Skeletal muscle tissue (tissue), 3 donors: ENCODE measurements at regions not wholly inside any gene's neighbourhood (a gene's known extent, or its start where the extent isn't known, plus 50 kb on each side); places are given as distances from the start of the nearest gene placed in this dataset.

Source experiments
- H3K27ac ChIP-seq: one replicate; pipeline ENCODE4 v1.7.0; 2013; ENCODE audit warnings: mild to moderate bottlenecking, low read depth, low read length, inconsistent platforms
- H3K27me3 ChIP-seq, 3 donors: one replicate each; pipeline ENCODE4 v1.7.0; 2013; ENCODE audit warnings: low read length in 3 of 3; ENCODE audit not compliant: control insufficient read depth in 3 of 3, insufficient read depth in 3 of 3
- H3K36me3 ChIP-seq, 3 donors: one replicate each; pipeline ENCODE4 v1.7.0; 2013; ENCODE audit warnings: low read length in 3 of 3; ENCODE audit not compliant: control insufficient read depth in 3 of 3, insufficient read depth in 3 of 3
- H3K4me1 ChIP-seq, 3 donors: one replicate each; pipeline ENCODE4 v1.7.0; 2013; ENCODE audit warnings: low read length in 3 of 3, mild to moderate bottlenecking in 3 of 3; ENCODE audit not compliant: control insufficient read depth in 3 of 3, insufficient read depth in 3 of 3
- H3K4me3 ChIP-seq, 3 donors: one replicate each; pipeline ENCODE4 v1.7.0; 2013; ENCODE audit warnings: low read length in 3 of 3
- H3K9ac ChIP-seq, 3 donors: one replicate each; pipeline ENCODE4 v1.7.0; 2013; ENCODE audit warnings: low read length in 3 of 3, mild to moderate bottlenecking in 3 of 3, moderate library complexity in 2 of 3, low read depth in 1 of 3
- H3K9me3 ChIP-seq, 3 donors: one replicate each; pipeline ENCODE4 v1.7.0; 2013; ENCODE audit warnings: low read length in 3 of 3; ENCODE audit not compliant: control insufficient read depth in 3 of 3
- donor health status: Osteomylitis.

GRCh38 chr5:152556784-152557183 is 151.7 kb upstream of the NMUR2 start:
- no peaks in the 10 kb centered on the region for H3K9me3 ChIP-seq
- no peak overlapping the region for H3K27ac ChIP-seq
- H3K27me3 ChIP-seq: no peaks in the 10 kb centered on the region
- H3K9ac ChIP-seq: no peak overlapping the region
- H3K4me3 ChIP-seq: no peak overlapping the region
- H3K4me1 ChIP-seq: no peaks in the 10 kb centered on the region
- no peaks in the 10 kb centered on the region for H3K36me3 ChIP-seq

DNA sequence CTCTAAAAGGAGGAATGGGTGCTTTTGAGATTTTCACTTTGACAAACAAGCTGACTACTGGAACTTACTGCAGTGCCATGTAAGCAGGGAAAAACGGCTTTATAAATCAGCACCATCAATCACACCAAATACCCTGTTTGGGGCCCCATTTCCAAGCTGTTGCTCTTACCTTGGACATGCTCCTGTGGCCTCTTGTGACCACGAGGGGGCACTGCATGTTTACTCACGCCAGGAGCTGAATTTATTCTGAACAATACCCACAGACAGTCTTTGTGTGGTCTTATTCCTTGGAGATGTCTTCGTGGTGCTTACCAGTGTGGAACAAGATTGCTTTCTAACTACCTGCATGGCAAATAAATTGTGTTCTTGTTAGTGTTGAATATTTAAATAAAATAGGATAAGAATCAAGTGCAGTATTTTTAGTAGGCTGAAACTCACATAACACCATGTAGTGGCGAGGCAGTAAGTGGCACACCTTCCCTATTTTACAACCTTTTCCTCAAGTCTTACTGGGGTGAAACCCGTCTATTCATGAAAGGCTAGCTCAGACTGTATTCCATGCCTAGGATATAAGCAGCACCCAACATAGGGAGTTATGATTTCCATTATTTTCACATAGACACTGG is 155.5 kb upstream of the NMUR2 start:
- Histone ChIP-seq H3K27ac (no peak overlapping the region), H3K36me3 (no peaks in the 10 kb centered on the region), H3K9ac (no peak overlapping the region), H3K4me1 (no peaks in the 10 kb centered on the region), H3K9me3 (no peaks in the 10 kb centered on the region), H3K27me3 (no peaks in the 10 kb centered on the region), H3K4me3 (no peak overlapping the region)

DNA sequence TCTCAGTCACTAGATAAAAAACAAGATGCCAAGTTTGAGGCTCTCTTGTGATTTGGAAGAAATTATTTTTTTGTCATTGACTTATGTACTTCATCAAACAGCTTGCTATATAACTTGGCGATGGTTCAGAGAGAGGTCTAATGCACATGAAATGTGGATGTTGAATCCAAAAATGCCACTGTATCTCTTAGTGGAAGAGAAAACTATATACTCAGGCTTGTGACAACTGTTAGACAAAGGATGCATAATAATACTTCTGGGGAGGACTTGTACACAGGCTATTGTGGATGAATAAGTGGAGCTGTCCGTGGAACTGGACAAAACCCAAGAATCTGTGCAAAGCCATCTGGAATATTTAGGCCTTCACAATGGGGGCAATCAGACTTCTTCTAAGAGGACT is 162.9 kb upstream of the NMUR2 start:
- no peaks in the 10 kb centered on the region for H3K9me3 ChIP-seq
- H3K4me1 ChIP-seq: no peaks in the 10 kb centered on the region
- no peak overlapping the region for H3K9ac ChIP-seq
- H3K27me3 ChIP-seq: no peaks in the 10 kb centered on the region
- H3K27ac ChIP-seq: no peak overlapping the region
- no peaks in the 10 kb centered on the region for H3K36me3 ChIP-seq
- no peak overlapping the region for H3K4me3 ChIP-seq

DNA sequence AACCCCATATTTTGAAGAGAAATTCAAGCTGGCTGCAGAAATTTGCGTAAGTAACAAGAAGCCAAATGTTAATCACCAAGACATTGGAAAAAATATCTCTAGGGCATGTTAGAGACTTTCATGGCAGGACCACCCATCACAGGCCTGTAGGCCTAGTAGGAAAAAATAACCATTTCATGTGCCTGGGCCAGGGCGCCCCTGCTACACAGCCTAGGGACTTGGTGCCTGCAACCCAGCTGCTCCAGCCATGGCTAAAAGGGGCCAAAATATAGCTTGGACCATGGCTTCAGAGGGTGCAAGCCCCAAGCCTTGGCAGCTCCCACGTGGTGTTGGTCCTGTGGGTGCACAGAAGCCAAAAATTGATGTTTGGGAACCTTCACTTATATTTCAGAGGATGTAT is 167.7 kb upstream of the NMUR2 start:
- Histone ChIP-seq H3K27me3 (no peaks in the 10 kb centered on the region), H3K4me1 (no peaks in the 10 kb centered on the region), H3K9ac (no peak overlapping the region), H3K9me3 (no peaks in the 10 kb centered on the region), H3K27ac (no peak overlapping the region), H3K4me3 (no peak overlapping the region), H3K36me3 (no peaks in the 10 kb centered on the region)

GRCh38 chr5:152584103-152584502 is 179.0 kb upstream of the NMUR2 start:
- no peaks in the 10 kb centered on the region for H3K27me3 ChIP-seq
- no peaks in the 10 kb centered on the region for H3K4me1 ChIP-seq
- H3K9me3 ChIP-seq: no peaks in the 10 kb centered on the region
- no peak overlapping the region for H3K9ac ChIP-seq
- H3K4me3 ChIP-seq: no peak overlapping the region
- H3K27ac ChIP-seq: no peak overlapping the region
- H3K36me3 ChIP-seq: no peaks in the 10 kb centered on the region

DNA sequence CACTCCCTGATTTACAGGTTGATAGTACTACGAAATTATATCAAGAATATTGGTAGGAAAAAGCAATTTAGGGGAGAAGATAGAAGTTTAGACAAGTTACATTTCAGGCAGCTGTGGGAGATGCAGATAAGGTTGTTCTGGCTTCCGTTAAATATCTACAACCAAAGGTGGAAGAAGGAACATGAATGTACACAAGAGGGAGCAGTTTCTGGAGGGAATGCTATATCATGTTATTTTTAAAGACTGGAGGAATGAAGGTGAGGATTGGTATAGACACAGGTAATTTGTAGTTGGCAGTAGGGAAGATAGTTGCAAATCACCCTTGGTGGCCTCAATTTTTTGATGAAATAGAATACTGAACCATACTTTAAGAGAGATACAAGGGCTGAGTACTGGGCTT is 187.3 kb upstream of the NMUR2 start:
- no peaks in the 10 kb centered on the region for H3K9me3 ChIP-seq
- H3K4me3 ChIP-seq: no peak overlapping the region
- H3K27me3 ChIP-seq: no peaks in the 10 kb centered on the region
- no peak overlapping the region for H3K27ac ChIP-seq
- H3K36me3 ChIP-seq: no peaks in the 10 kb centered on the region
- no peak overlapping the region for H3K9ac ChIP-seq
- H3K4me1 ChIP-seq: no peaks in the 10 kb centered on the region

GRCh38 chr5:152593388-152593787 is 188.3 kb upstream of the NMUR2 start:
- Histone ChIP-seq H3K4me3 (no peak overlapping the region), H3K27ac (no peak overlapping the region), H3K27me3 (no peaks in the 10 kb centered on the region), H3K9me3 (no peaks in the 10 kb centered on the region), H3K36me3 (no peaks in the 10 kb centered on the region), H3K9ac (no peak overlapping the region), H3K4me1 (no peaks in the 10 kb centered on the region)

- no peaks in the 10 kb centered on the region for H3K4me1 ChIP-seq
- H3K9ac ChIP-seq: no peak overlapping the region
- no peak overlapping the region for H3K4me3 ChIP-seq
- no peaks in the 10 kb centered on the region for H3K27me3 ChIP-seq
- no peaks in the 10 kb centered on the region for H3K36me3 ChIP-seq
- H3K27ac ChIP-seq: no peak overlapping the region
- H3K9me3 ChIP-seq: no peaks in the 10 kb centered on the region
These were observed 190.3 kb upstream of the NMUR2 start for GRCh38 chr5:152595405-152595804.

GRCh38 chr5:152599096-152599495 is 194.0 kb upstream of the NMUR2 start:
- Histone ChIP-seq H3K9ac (no peak overlapping the region), H3K27ac (no peak overlapping the region), H3K36me3 (no peaks in the 10 kb centered on the region), H3K4me1 (no peaks in the 10 kb centered on the region), H3K27me3 (no peaks in the 10 kb centered on the region), H3K4me3 (no peak overlapping the region), H3K9me3 (no peaks in the 10 kb centered on the region)

DNA sequence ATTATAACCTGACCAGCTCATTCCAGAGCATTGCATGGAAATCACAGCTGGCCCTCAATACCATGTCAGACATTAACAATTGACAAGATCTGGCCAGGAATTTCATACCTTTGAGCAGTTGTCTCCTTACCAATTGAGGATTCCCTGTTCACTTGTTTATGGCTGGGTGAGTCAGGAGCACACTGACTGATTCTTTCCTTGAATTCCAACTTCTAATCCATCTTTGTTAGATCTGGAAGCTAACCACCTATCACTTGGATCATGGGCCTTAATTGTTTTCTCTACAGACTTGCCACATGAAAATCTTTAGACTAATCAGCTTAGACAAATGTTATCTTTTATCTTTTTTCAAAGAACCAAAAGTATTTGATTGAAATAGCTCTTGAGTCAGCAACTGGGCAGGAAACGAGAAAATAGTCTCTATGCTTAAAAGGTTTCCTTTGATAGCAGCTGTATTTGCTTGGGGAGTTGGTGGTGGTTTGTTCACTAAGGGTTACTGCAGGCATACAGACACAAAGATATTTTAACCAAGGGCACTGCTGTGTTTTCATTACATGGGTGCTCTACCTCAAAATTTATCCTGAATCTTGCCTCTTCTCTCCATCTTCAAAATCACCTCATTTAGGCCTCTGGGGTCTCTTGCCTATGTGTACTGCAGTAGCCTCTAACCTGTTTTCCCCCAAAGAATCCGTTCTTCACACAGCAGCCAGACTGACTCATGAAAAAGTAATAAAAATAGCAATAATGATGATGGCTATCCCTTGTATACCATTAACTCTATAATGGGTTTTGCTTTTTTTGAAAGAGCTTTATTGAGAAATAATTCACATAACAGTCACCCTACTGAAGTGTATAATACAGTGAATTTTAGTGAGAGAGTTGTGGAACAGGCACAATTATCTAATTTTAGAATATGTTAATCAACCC is 197.0 kb upstream of the NMUR2 start:
- no peaks in the 10 kb centered on the region for H3K9me3 ChIP-seq
- no peaks in the 10 kb centered on the region for H3K36me3 ChIP-seq
- H3K27me3 ChIP-seq: no peaks in the 10 kb centered on the region
- H3K4me3 ChIP-seq: no peak overlapping the region
- H3K9ac ChIP-seq: no peak overlapping the region
- no peak overlapping the region for H3K27ac ChIP-seq
- no peaks in the 10 kb centered on the region for H3K4me1 ChIP-seq
